Lower leg skin (tissue), 4 donors: ENCODE measurements at regions not wholly inside any gene's neighbourhood (a gene's known extent, or its start where the extent isn't known, plus 50 kb on each side); places are given as distances from the start of the nearest gene placed in this dataset.

ENCODE experiments used
- DNase-seq, 2 donors: peaks; one replicate each; pipeline ENCODE4 v3.0.0-alpha.2; 2019; ENCODE audit warnings: low spot score in 2 of 2
- H3K4me3 ChIP-seq: fragments of 200-600 bp; sonication (generic); 2 replicates; pipeline ENCODE4 v1.5.1; 2017; ENCODE audit warnings: mild to moderate bottlenecking, low read depth; ENCODE audit not compliant: poor library complexity, severe bottlenecking
- CTCF ChIP-seq, 3 donors: fragments of 450-650 bp; IDR thresholded peaks; one replicate each; pipeline ENCODE4 v1.5.1; 2016; ENCODE audit warnings: antibody characterized with exemption in 3 of 3, mild to moderate bottlenecking in 3 of 3, moderate library complexity in 2 of 3
- POLR2A ChIP-seq, 2 donors: fragments of 450-650 bp; IDR thresholded peaks; one replicate each; pipeline ENCODE4 v1.6.1; 2016 to 2017; ENCODE audit warnings: antibody characterized with exemption in 2 of 2, mild to moderate bottlenecking in 1 of 2, moderate library complexity in 1 of 2
- WGBS, 2 donors: methylation state at CpG; one replicate each; pipeline ENCODE4 v1.1.5; 2018; 5-methylcytosine and 5-hydroxymethylcytosine counted together
- intact Hi-C: fragments of 100-400 bp; cut with DNase I; formaldehyde crosslinking; loops from one replicate; pipeline ENCODE4 v1.15.0; 2023; ENCODE audit warnings: low total_unique reads

GRCh38 chr4:185969657-185970056 lies 99.3 kb upstream of the TLR3 start:
- intact Hi-C loops: no loop called here
- H3K4me3 ChIP-seq: no peak overlapping the region
- TF ChIP-seq CTCF (IDR thresholded peaks at IDR 0.05): no peak
- no peak for TF ChIP-seq POLR2A (IDR thresholded peaks at IDR 0.05)
- DNase-seq: no peak
- WGBS, 2 donors: 100% methylated on average over 1 of the region's 1 CpG

- 73 to 78% methylated on average over 6 of the region's 6 CpGs for WGBS, 2 donors
These were observed 80.9 kb upstream of the TLR3 start for GRCh38 chr4:185987961-185988627.

GRCh38 chr4:185991770-185992169 lies 77.2 kb upstream of the TLR3 start:
- H3K4me3 ChIP-seq: no peak overlapping the region
- no peak for TF ChIP-seq CTCF (IDR thresholded peaks at IDR 0.05)
- TF ChIP-seq POLR2A (IDR thresholded peaks at IDR 0.05): no peak
- intact Hi-C loops: no loop called here
- no peak for DNase-seq
- 42 to 51% methylated on average over 3 of the region's 3 CpGs for WGBS, 2 donors

More at GRCh38 chr4:185987961-185988627, 80.9 kb upstream of the TLR3 start:
- no peak overlapping the region for H3K4me3 ChIP-seq
- TF ChIP-seq CTCF (IDR thresholded peaks at IDR 0.05) (no peak), POLR2A (IDR thresholded peaks at IDR 0.05) (no peak)
- no peak for DNase-seq
- intact Hi-C loops: no loop called here

- H3K4me3 ChIP-seq: no peak overlapping the region
- DNase-seq: no peak
- TF ChIP-seq POLR2A (IDR thresholded peaks at IDR 0.05): no peak
- no peak for TF ChIP-seq CTCF (IDR thresholded peaks at IDR 0.05)
- intact Hi-C loops: no loop called here
- WGBS, 2 donors: 87 to 90% methylated on average over 2 of the region's 2 CpGs
These were observed 76.4 kb upstream of the TLR3 start for GRCh38 chr4:185992585-185992984.

GRCh38 chr4:185993328-185993973 lies 75.5 kb upstream of the TLR3 start:
- no peak for DNase-seq
- TF ChIP-seq POLR2A (IDR thresholded peaks at IDR 0.05) (no peak), CTCF (IDR thresholded peaks at IDR 0.05) (no peak)
- H3K4me3 ChIP-seq: no peak overlapping the region
- WGBS, 2 donors: 71 to 73% methylated on average over 6 of the region's 6 CpGs
- intact Hi-C loops: no loop called here
